Naive thymus-derived CD4-positive, alpha-beta T cell (primary cell): ENCODE measurements at regions not wholly inside any gene's neighbourhood (a gene's known extent, or its start where the extent isn't known, plus 50 kb on each side); places are given as distances from the start of the nearest gene placed in this dataset.
A peak's percentile ranks its signal among the peaks of the same experiment; 100 is the strongest.

Source experiments
- ATAC-seq: fragments of 150-1000 bp; cut with Tn5 transposase; 2 replicates; pipeline ENCODE4 v1.10.0; 2021; ENCODE audit warnings: mild to moderate bottlenecking, moderate library complexity
- CTCF ChIA-PET: fragments of 350-600 bp; sonication (Branson Sonifier 250); formaldehyde crosslinking; loops from one replicate; lab custom pipeline; 2021; ENCODE audit warnings: antibody characterized with exemption; lab: Charles Lee
- POLR2A ChIA-PET: fragments of 350-600 bp; sonication (Branson Sonifier 250); formaldehyde crosslinking; loops from one replicate; lab custom pipeline; 2021; ENCODE audit warnings: antibody characterized with exemption, inconsistent platforms; lab: Charles Lee
- DNase-seq, 9 donors: peaks; one replicate each; pipeline versions ENCODE4 v3.0.0 to v3.0.0-alpha.2; 2020 to 2022; ENCODE audit warnings: mixed read lengths in 1 of 9
- H3K27ac ChIP-seq: one replicate; pipeline ENCODE4 v1.7.0; 2013; ENCODE audit warnings: mild to moderate bottlenecking, low read depth, low read length, moderate library complexity
- H3K27me3 ChIP-seq, 2 donors: one replicate each; pipeline ENCODE4 v1.7.0; 2013; ENCODE audit warnings: low read length in 2 of 2, mild to moderate bottlenecking in 2 of 2, moderate library complexity in 2 of 2; ENCODE audit not compliant: control insufficient read depth in 2 of 2, insufficient read depth in 2 of 2
- H3K36me3 ChIP-seq, 3 experiments: 1 replicate in 2 of 3; 2 replicates in 1 of 3; pipeline ENCODE4 v1.7.0; 2013; ENCODE audit warnings: low read length in 3 of 3, mild to moderate bottlenecking in 3 of 3, moderate library complexity in 1 of 3; ENCODE audit not compliant: insufficient read depth in 3 of 3, control insufficient read depth in 2 of 3
- H3K4me1 ChIP-seq, 2 donors: one replicate each; pipeline ENCODE4 v1.7.0; 2013; ENCODE audit warnings: low read length in 2 of 2, mild to moderate bottlenecking in 2 of 2, moderate library complexity in 1 of 2; ENCODE audit not compliant: control insufficient read depth in 2 of 2, insufficient read depth in 2 of 2
- H3K4me3 ChIP-seq: 2 replicates; pipeline ENCODE4 v1.7.0; 2013; ENCODE audit warnings: mild to moderate bottlenecking, low read length
- H3K9me3 ChIP-seq, 3 experiments: 1 replicate in 2 of 3; 2 replicates in 1 of 3; pipeline ENCODE4 v1.7.0; 2013; ENCODE audit warnings: low read length in 3 of 3; ENCODE audit not compliant: control insufficient read depth in 2 of 3
- H3K27ac Mint-ChIP-seq, 9 donors: one replicate each; pipeline ENCODE4 v1.8.0; 2020 to 2022; ENCODE audit warnings: mixed read lengths in 9 of 9, mild to moderate bottlenecking in 8 of 9, moderate library complexity in 5 of 9, inconsistent platforms in 2 of 9
- H3K27me3 Mint-ChIP-seq, 5 donors: one replicate each; pipeline ENCODE4 v1.8.0; 2021 to 2022; ENCODE audit warnings: mixed read lengths in 5 of 5, mild to moderate bottlenecking in 1 of 5
- H3K36me3 Mint-ChIP-seq, 5 donors: one replicate each; pipeline ENCODE4 v1.8.0; 2020 to 2022; ENCODE audit warnings: mixed read lengths in 5 of 5, mild to moderate bottlenecking in 3 of 5, inconsistent platforms in 1 of 5
- H3K4me1 Mint-ChIP-seq, 7 donors: one replicate each; pipeline ENCODE4 v1.8.0; 2020 to 2022; ENCODE audit warnings: mixed read lengths in 7 of 7, mild to moderate bottlenecking in 3 of 7, inconsistent platforms in 1 of 7
- H3K4me3 Mint-ChIP-seq, 10 donors: one replicate each; pipeline ENCODE4 v1.8.0; 2020 to 2022; ENCODE audit warnings: mild to moderate bottlenecking in 10 of 10, mixed read lengths in 10 of 10, moderate library complexity in 6 of 10, inconsistent platforms in 2 of 10
- H3K9me3 Mint-ChIP-seq, 11 donors: one replicate each; pipeline ENCODE4 v1.8.0; 2020 to 2022; ENCODE audit warnings: mixed read lengths in 11 of 11, mild to moderate bottlenecking in 4 of 11, inconsistent platforms in 1 of 11, moderate library complexity in 1 of 11
- intact Hi-C, 2 donors: fragments of 100-400 bp; cut with micrococcal nuclease; formaldehyde crosslinking; loops; one replicate each; pipeline ENCODE4 v1.15.1; 2023

DNA sequence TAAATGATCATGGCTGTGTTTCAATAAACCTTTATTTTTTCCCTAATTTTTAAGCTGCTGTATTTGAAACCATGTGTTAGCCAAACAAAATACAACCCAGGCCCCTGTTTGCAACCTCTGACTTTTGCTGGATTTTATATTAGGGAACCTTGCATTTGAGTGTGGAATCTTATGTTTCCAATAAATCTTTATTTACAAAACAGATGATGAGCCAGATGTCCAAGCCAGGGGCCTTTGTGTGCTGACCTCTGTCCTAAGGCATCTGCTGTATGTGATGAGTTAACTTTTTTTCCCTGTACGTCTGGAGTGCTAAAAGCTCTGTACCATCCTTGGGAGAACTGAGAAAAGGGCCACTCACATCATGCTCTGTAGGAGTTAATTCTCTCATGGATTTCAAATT is 162.9 kb downstream of the TRIB2 start:
- ATAC-seq = no peak
- CTCF ChIA-PET = no interaction called here
- Histone ChIP-seq H3K36me3 (no peaks in the 10 kb centered on the region), H3K27me3 (no peaks in the 10 kb centered on the region), H3K4me3 (no peak overlapping the region), H3K9me3 (no peaks in the 10 kb centered on the region), H3K4me1 (no peaks in the 10 kb centered on the region), H3K27ac (no peak overlapping the region)
- POLR2A ChIA-PET = no interaction called here
- no peak overlapping the region for H3K27ac Mint-ChIP-seq
- peaks cover 0 to 4% (median 0%) of the 10 kb centered on the region in 7 donors for H3K4me1 Mint-ChIP-seq
- no peak overlapping the region for H3K4me3 Mint-ChIP-seq
- no peak for DNase-seq
- no peaks in the 10 kb centered on the region for H3K36me3 Mint-ChIP-seq
- H3K27me3 Mint-ChIP-seq = peaks cover 0 to 12% (median 0%) of the 10 kb centered on the region in 5 donors
- intact Hi-C loops = no loop called here
- no peaks in the 10 kb centered on the region for H3K9me3 Mint-ChIP-seq

DNA sequence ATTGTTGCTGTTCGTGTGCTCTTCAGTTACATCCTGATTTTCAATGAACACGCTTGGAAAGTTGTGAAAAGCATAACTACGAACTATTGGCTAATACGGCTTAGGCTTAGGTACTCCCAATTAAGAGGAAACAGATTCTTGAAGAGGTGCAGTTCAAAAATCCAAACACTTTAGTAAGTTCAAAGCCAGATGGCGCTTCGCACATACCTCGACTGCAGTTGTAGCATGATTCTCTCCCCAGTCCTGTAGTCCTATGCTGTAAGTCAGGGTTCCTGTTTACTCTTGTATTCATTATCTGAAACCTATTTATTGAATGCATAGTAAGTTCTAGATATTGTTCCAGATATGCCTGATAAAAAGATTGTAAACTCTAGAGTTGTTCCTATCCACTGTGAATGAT is 165.2 kb downstream of the TRIB2 start:
- peaks cover 0 to 1% (median 0%) of the 10 kb centered on the region in 11 donors for H3K9me3 Mint-ChIP-seq
- peaks cover 0 to 10% (median 0%) of the 10 kb centered on the region in 5 donors for H3K27me3 Mint-ChIP-seq
- Histone ChIP-seq H3K36me3 (no peaks in the 10 kb centered on the region), H3K4me3 (no peak overlapping the region), H3K4me1 (no peaks in the 10 kb centered on the region), H3K9me3 (no peaks in the 10 kb centered on the region), H3K27ac (no peak overlapping the region), H3K27me3 (no peaks in the 10 kb centered on the region)
- no peaks in the 10 kb centered on the region for H3K36me3 Mint-ChIP-seq
- no peak for ATAC-seq
- no peak overlapping the region for H3K4me3 Mint-ChIP-seq
- intact Hi-C loops = no loop called here
- H3K27ac Mint-ChIP-seq = no peak overlapping the region
- peaks cover 0 to 5% (median 0%) of the 10 kb centered on the region in 7 donors for H3K4me1 Mint-ChIP-seq
- POLR2A ChIA-PET = no interaction called here
- no peak for DNase-seq
- CTCF ChIA-PET = no interaction called here

DNA sequence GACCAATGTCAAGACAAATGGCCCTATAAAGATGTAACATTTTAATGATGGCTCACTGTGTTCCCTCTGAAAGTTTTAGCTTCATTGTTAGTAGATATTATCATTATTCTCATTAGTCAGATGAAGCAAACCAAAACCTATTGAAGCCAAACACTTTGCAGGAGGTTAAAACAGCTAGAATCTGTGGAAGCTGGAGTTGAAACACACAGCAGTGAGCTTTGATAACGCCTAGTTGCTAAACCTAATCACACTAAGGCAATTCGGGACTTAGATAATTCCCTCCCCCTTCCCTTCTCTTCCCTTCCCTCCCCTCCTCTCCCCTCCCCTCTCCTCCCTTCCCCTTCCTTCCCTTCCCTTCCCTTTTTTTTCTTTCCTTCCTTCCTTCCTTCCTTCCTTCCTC is 165.7 kb downstream of the TRIB2 start:
- ATAC-seq (no peak), DNase-seq (no peak)
- ChIA-PET CTCF (interaction anchor here (0.7 kb wide), 1 partner anchor 1053 kb away, joined by 3 read pairs; no protein-coding TSS in a partner anchor), POLR2A (no interaction called here)
- no peak overlapping the region for H3K4me3 Mint-ChIP-seq
- no peaks in the 10 kb centered on the region for H3K4me1 ChIP-seq
- no peaks in the 10 kb centered on the region for H3K9me3 ChIP-seq
- intact Hi-C loops = no loop called here
- H3K4me3 ChIP-seq = no peak overlapping the region
- peaks cover 0 to 1% (median 0%) of the 10 kb centered on the region in 11 donors for H3K9me3 Mint-ChIP-seq
- no peaks in the 10 kb centered on the region for H3K27me3 ChIP-seq
- H3K27ac Mint-ChIP-seq = no peak overlapping the region
- peaks cover 0 to 5% (median 0%) of the 10 kb centered on the region in 7 donors for H3K4me1 Mint-ChIP-seq
- no peaks in the 10 kb centered on the region for H3K36me3 Mint-ChIP-seq
- peaks cover 0 to 6% (median 0%) of the 10 kb centered on the region in 5 donors for H3K27me3 Mint-ChIP-seq
- H3K36me3 ChIP-seq = no peaks in the 10 kb centered on the region
- H3K27ac ChIP-seq = no peak overlapping the region

DNA sequence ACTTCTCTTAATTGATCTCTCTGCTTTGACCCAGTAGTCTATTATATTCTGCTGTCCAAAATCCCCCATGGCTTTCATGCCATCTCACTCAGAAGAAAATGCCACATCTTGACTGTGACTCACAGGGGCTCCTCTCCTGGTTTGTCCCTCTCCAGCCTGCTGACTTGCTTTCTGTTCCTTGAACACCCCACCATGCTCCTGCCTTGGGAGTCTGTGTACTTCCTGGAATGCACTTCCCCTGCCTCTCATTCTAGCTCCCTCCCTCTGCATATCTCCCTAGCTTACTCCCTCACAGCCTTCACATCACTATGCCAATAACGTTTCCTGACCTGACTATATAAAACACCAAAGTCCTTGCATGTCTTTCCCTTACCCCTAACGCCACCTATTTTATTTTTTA is 167.2 kb downstream of the TRIB2 start:
- H3K4me1 Mint-ChIP-seq = peaks cover 0 to 5% (median 0%) of the 10 kb centered on the region in 7 donors
- ATAC-seq (no peak), DNase-seq (no peak)
- H3K36me3 Mint-ChIP-seq = no peaks in the 10 kb centered on the region
- ChIA-PET CTCF (no interaction called here), POLR2A (no interaction called here)
- H3K9me3 Mint-ChIP-seq = peaks cover 0 to 1% (median 0%) of the 10 kb centered on the region in 11 donors
- Histone ChIP-seq H3K27me3 (no peaks in the 10 kb centered on the region), H3K4me3 (no peak overlapping the region), H3K27ac (no peak overlapping the region), H3K36me3 (no peaks in the 10 kb centered on the region), H3K4me1 (no peaks in the 10 kb centered on the region), H3K9me3 (no peaks in the 10 kb centered on the region)
- peak overlapping the region in 1 of 9 donors; percentile 54 for H3K27ac Mint-ChIP-seq
- intact Hi-C loops = no loop called here
- H3K27me3 Mint-ChIP-seq = peaks cover 0 to 6% (median 0%) of the 10 kb centered on the region in 5 donors
- no peak overlapping the region for H3K4me3 Mint-ChIP-seq

DNA sequence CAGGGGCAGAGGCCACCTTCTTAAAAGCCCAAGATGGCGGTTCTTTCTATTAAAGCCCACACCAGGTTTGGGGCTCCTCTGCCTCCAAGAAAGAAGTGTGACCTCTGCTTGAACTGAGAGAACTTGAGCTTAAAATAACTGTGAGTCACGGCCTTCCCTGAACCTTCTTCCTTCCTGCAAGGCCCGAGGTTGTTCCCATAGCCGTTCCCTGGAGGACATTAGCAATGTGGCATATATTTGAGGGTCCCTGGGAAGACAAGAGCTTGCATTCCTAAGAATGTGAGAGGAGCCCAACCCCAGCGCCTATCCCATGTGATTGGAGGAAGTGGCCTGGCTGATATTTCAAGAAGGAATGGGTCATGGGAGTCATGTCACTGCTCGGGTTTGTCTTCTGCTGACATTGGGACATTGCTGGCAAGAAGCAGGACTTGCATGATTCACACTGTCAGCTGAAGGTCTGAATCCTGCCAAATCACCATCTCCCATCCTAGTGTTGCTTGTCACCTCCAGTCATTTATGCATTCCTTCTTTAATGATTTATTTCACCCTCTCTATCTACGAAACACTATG is 168.1 kb downstream of the TRIB2 start:
- ChIA-PET CTCF (no interaction called here), POLR2A (interaction anchor here (1.1 kb wide), 1 partner anchor 29 kb away, joined by 3 read pairs; no protein-coding TSS in a partner anchor)
- Mint-ChIP-seq H3K27ac (no peak overlapping the region), H3K36me3 (no peaks in the 10 kb centered on the region), H3K27me3 (peaks cover 0 to 8% (median 0%) of the 10 kb centered on the region in 5 donors), H3K9me3 (peaks cover 0 to 1% (median 0%) of the 10 kb centered on the region in 11 donors), H3K4me1 (peaks cover 0 to 5% (median 0%) of the 10 kb centered on the region in 7 donors), H3K4me3 (no peak overlapping the region)
- DNase-seq (no peak), ATAC-seq (no peak)
- intact Hi-C loops = no loop called here
- no peaks in the 10 kb centered on the region for H3K27me3 ChIP-seq
- no peaks in the 10 kb centered on the region for H3K4me1 ChIP-seq
- H3K27ac ChIP-seq = no peak overlapping the region
- no peak overlapping the region for H3K4me3 ChIP-seq
- no peaks in the 10 kb centered on the region for H3K9me3 ChIP-seq
- H3K36me3 ChIP-seq = no peaks in the 10 kb centered on the region

DNA sequence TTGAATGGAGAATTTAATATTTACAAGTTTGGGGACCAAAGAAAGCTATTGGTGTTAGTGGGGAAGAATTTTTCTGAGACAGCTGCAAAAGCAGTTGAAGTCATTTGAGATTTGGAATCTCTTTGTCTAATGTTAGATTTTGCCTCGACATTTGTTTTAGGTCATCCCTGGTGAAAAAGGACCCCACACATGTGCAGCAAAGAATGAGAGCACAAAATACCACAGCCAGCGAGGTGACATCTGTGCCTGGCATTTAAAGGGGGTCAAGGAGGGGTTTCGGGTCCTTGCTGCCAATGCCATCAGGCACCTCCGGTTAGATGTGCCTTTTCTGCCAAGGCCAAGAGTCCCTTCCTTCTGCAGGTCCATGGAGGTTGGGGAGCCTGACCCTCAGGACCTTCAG is 173.3 kb downstream of the TRIB2 start:
- ChIA-PET POLR2A (no interaction called here), CTCF (no interaction called here)
- peaks cover 0 to 3% (median 0%) of the 10 kb centered on the region in 7 donors for H3K4me1 Mint-ChIP-seq
- H3K27me3 Mint-ChIP-seq = peaks cover 0 to 4% (median 0%) of the 10 kb centered on the region in 5 donors
- Histone ChIP-seq H3K36me3 (no peaks in the 10 kb centered on the region), H3K4me1 (no peaks in the 10 kb centered on the region), H3K27me3 (no peaks in the 10 kb centered on the region), H3K27ac (no peak overlapping the region), H3K9me3 (peaks cover 0 to under 1% (median 0%) of the 10 kb centered on the region in 3 experiments), H3K4me3 (no peak overlapping the region)
- peaks cover 0 to 17% (median 11%) of the 10 kb centered on the region in 5 donors for H3K36me3 Mint-ChIP-seq
- no peak for DNase-seq
- H3K4me3 Mint-ChIP-seq = no peak overlapping the region
- H3K9me3 Mint-ChIP-seq = peaks cover 6 to 38% (median 18%) of the 10 kb centered on the region in 11 donors
- no peak for ATAC-seq
- intact Hi-C loops = no loop called here
- no peak overlapping the region for H3K27ac Mint-ChIP-seq

DNA sequence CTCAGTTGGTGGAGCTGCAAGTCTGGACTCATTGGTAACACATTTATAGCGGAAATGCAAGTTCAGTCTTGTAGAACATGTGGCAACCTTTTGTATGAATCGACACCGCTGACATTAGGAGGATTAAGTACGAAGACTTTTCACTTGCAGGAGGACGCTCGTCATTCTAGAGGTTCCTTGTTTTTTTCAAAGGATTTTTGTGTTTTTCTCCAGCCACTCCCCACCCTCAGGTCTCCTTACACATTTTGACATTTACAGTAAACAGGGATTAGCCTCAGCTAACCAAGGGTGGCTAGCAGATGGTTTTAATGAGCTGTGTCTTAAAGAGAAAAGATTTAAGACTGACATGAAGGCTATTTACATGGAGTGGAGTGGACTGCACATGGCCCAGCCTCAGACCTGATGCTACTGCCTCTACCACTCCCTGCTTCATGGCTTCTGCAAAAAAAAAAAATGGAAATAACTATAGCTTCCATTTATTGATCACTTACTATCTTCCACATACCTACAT is 173.8 kb downstream of the TRIB2 start:
- H3K27ac Mint-ChIP-seq = no peak overlapping the region

More for the DNA sequence above, 173.8 kb downstream of the TRIB2 start:
- no peak overlapping the region for H3K27ac ChIP-seq
- ATAC-seq (no peak), DNase-seq (no peak)
- Mint-ChIP-seq H3K4me1 (peaks cover 0 to 7% (median 0%) of the 10 kb centered on the region in 7 donors), H3K4me3 (no peak overlapping the region), H3K36me3 (peaks cover 0 to 20% (median 15%) of the 10 kb centered on the region in 5 donors), H3K9me3 (peaks cover 10 to 41% (median 21%) of the 10 kb centered on the region in 11 donors), H3K27me3 (peaks cover 0 to 9% (median 0%) of the 10 kb centered on the region in 5 donors)
- H3K36me3 ChIP-seq = no peaks in the 10 kb centered on the region
- no peaks in the 10 kb centered on the region for H3K27me3 ChIP-seq
- ChIA-PET POLR2A (no interaction called here), CTCF (no interaction called here)
- peaks cover 0 to 4% (median 0%) of the 10 kb centered on the region in 3 experiments for H3K9me3 ChIP-seq
- H3K4me1 ChIP-seq = no peaks in the 10 kb centered on the region
- intact Hi-C loops = no loop called here
- H3K4me3 ChIP-seq = no peak overlapping the region
